Sigmoid colon (tissue), 4 donors: ENCODE measurements at regions not wholly inside any gene's neighbourhood (a gene's known extent, or its start where the extent isn't known, plus 50 kb on each side); places are given as distances from the start of the nearest gene placed in this dataset.

Experiments
- POLR2A ChIP-seq, 2 donors: fragments of 450-650 bp; IDR thresholded peaks; one replicate each; pipeline ENCODE4 v1.6.1; 2016; ENCODE audit warnings: antibody characterized with exemption in 2 of 2, mild to moderate bottlenecking in 2 of 2, moderate library complexity in 2 of 2
- POLR2AphosphoS5 ChIP-seq, 4 donors: sonication (generic); formaldehyde crosslinking; IDR thresholded peaks; one replicate each; pipeline ENCODE4 v1.6.1; 2017; ENCODE audit warnings: antibody characterized with exemption in 4 of 4
- TF ChIP-seq, protein P1 (sequence below), 4 experiments: fragments of 450-650 bp in 3 of 4; fragments of 200-600 bp in 1 of 4; IDR thresholded peaks; one replicate each; pipeline ENCODE4 v1.5.1; 2016 to 2019; ENCODE audit warnings: antibody characterized with exemption in 4 of 4, mild to moderate bottlenecking in 3 of 4, moderate library complexity in 2 of 4

DNA sequence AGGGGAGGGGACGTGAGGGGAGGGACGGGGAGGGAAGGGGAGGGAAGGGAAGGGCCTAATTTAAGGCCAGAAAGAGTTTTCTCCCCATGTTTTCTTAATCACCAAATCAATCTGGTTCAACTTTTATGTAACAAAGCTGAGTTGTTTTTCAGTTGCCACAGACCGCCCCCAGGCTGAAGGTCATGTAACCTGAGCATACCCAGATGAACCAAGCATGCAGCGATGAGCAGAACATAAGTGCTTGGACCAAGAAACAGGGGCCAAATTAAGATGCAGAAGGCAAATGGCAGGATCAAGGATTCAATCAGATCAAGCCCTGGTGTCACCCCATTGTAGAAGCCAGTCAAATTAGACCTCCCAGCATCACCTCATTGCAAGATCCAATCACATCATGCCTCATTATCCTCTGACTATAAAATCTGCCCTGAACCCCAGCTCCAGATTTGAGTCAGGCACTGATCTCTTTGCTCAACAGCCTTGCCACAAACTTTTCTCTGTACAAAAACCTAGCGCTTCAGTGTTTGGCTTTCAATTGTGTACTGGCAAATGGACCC, 113.5 kb upstream of the TNPO1 start:
- TF ChIP-seq POLR2A (IDR thresholded peaks at IDR 0.05) (no peak), POLR2AphosphoS5 (IDR thresholded peaks at IDR 0.05) (no peak)
- TF ChIP-seq, protein P1, sequence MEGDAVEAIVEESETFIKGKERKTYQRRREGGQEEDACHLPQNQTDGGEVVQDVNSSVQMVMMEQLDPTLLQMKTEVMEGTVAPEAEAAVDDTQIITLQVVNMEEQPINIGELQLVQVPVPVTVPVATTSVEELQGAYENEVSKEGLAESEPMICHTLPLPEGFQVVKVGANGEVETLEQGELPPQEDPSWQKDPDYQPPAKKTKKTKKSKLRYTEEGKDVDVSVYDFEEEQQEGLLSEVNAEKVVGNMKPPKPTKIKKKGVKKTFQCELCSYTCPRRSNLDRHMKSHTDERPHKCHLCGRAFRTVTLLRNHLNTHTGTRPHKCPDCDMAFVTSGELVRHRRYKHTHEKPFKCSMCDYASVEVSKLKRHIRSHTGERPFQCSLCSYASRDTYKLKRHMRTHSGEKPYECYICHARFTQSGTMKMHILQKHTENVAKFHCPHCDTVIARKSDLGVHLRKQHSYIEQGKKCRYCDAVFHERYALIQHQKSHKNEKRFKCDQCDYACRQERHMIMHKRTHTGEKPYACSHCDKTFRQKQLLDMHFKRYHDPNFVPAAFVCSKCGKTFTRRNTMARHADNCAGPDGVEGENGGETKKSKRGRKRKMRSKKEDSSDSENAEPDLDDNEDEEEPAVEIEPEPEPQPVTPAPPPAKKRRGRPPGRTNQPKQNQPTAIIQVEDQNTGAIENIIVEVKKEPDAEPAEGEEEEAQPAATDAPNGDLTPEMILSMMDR (IDR thresholded peaks at IDR 0.05) = no peak
